ENCODE measurements at regions not wholly inside any gene's neighbourhood (a gene's known extent, or its start where the extent isn't known, plus 50 kb on each side); places are given as distances from the start of the nearest gene placed in this dataset.

GRCh38 chr7:34523226-34523918, 134.6 kb upstream of the NPSR1 start:
- TF ChIP-seq NFIC (IDR thresholded peaks at IDR 0.05) (no peak), EP300 (IDR thresholded peaks at IDR 0.05; ENCODE audit: borderline replicate concordance) (no peak), TAF1 (IDR thresholded peaks at IDR 0.05; ENCODE audit: low read depth) (no peak), FOXM1 (IDR thresholded peaks at IDR 0.05; ENCODE audit: borderline replicate concordance, low read depth) (no peak), TEAD4 (IDR thresholded peaks at IDR 0.05) (no peak), REST (IDR thresholded peaks at IDR 0.05; ENCODE audit: low read depth) (no peak), TCF12 (IDR thresholded peaks at IDR 0.05; ENCODE audit: low read depth) (no peak), RAD21 (IDR thresholded peaks at IDR 0.05; ENCODE audit: low read depth) (no peak), YY1 (IDR thresholded peaks at IDR 0.05; ENCODE audit: low read depth) (no peak), CEBPB (IDR thresholded peaks at IDR 0.05) (no peak), CREB1 (IDR thresholded peaks at IDR 0.05; ENCODE audit: low read depth) (no peak), MAX (IDR thresholded peaks at IDR 0.05) (no peak), USF1 (IDR thresholded peaks at IDR 0.05) (no peak), ZBTB7A (IDR thresholded peaks at IDR 0.05; ENCODE audit: low read depth) (no peak)

- TF ChIP-seq RAD21 (IDR thresholded peaks at IDR 0.05; ENCODE audit: low read depth), result no peak
- TF ChIP-seq TAF1 (IDR thresholded peaks at IDR 0.05; ENCODE audit: low read depth), result no peak
- no peak for TF ChIP-seq TCF12 (IDR thresholded peaks at IDR 0.05; ENCODE audit: low read depth)
Measured at GRCh38 chr7:34530259-34530658, 127.8 kb upstream of the NPSR1 start.

GRCh38 chr7:34539003-34539402, 119.0 kb upstream of the NPSR1 start:
- TF ChIP-seq FOXM1 (IDR thresholded peaks at IDR 0.05; ENCODE audit: borderline replicate concordance, low read depth) (no peak), MAX (IDR thresholded peaks at IDR 0.05) (no peak), CREB1 (IDR thresholded peaks at IDR 0.05; ENCODE audit: low read depth) (no peak), YY1 (IDR thresholded peaks at IDR 0.05; ENCODE audit: low read depth) (no peak)

DNA sequence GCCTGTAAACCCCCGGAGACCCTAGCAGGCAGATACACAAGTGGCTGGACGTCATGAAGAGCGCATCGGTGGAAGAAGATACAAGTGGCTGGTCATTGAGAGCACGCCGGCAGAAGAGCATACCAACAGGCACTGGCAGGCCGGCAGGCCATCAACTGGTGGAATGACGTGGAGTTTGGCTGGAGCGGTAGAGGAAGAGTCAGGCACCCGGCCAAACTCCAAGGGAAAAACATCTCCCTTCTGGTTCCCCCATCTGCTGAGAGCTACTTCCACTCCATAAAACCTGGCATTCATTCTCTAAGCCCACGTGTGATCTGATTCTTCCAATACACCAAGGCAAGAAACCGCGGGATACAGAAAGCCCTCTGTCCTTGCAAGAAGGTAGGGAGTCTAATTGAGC, 113.4 kb upstream of the NPSR1 start:
- no peak for TF ChIP-seq FOXM1 (IDR thresholded peaks at IDR 0.05; ENCODE audit: borderline replicate concordance, low read depth)
- no peak for TF ChIP-seq CREB1 (IDR thresholded peaks at IDR 0.05; ENCODE audit: low read depth)
- TF ChIP-seq TCF12 (IDR thresholded peaks at IDR 0.05; ENCODE audit: low read depth), result no peak
- no peak for TF ChIP-seq ZBTB7A (IDR thresholded peaks at IDR 0.05; ENCODE audit: low read depth)
- no peak for TF ChIP-seq TAF1 (IDR thresholded peaks at IDR 0.05; ENCODE audit: low read depth)
- TF ChIP-seq EGR1 (IDR thresholded peaks at IDR 0.05), result no peak
- no peak for TF ChIP-seq EP300 (IDR thresholded peaks at IDR 0.05; ENCODE audit: borderline replicate concordance)
- no peak for TF ChIP-seq MAX (IDR thresholded peaks at IDR 0.05)
- no peak for TF ChIP-seq RAD21 (IDR thresholded peaks at IDR 0.05; ENCODE audit: low read depth)
- TF ChIP-seq TEAD4 (IDR thresholded peaks at IDR 0.05), result no peak
- TF ChIP-seq CEBPB (IDR thresholded peaks at IDR 0.05), result no peak
- no peak for TF ChIP-seq NFIC (IDR thresholded peaks at IDR 0.05)
- no peak for TF ChIP-seq REST (IDR thresholded peaks at IDR 0.05; ENCODE audit: low read depth)
- no peak for TF ChIP-seq YY1 (IDR thresholded peaks at IDR 0.05; ENCODE audit: low read depth)
- TF ChIP-seq USF1 (IDR thresholded peaks at IDR 0.05), result no peak

GRCh38 chr7:34550996-34551395, 107.0 kb upstream of the NPSR1 start:
- TF ChIP-seq FOXM1 (IDR thresholded peaks at IDR 0.05; ENCODE audit: borderline replicate concordance, low read depth), result no peak
- TF ChIP-seq TEAD4 (IDR thresholded peaks at IDR 0.05), result no peak
- TF ChIP-seq ZBTB7A (IDR thresholded peaks at IDR 0.05; ENCODE audit: low read depth), result no peak
- no peak for TF ChIP-seq TAF1 (IDR thresholded peaks at IDR 0.05; ENCODE audit: low read depth)
- TF ChIP-seq USF1 (IDR thresholded peaks at IDR 0.05), result no peak
